ENCODE measurements at regions not wholly inside any gene's neighbourhood (a gene's known extent, or its start where the extent isn't known, plus 50 kb on each side); places are given as distances from the start of the nearest gene placed in this dataset.

GRCh38 chr2:157182834-157183396, 74.6 kb upstream of the GALNT5 start:
- TF ChIP-seq CTCF (IDR thresholded peaks at IDR 0.05; ENCODE audit: low read length) (no peak), EZH2 (IDR thresholded peaks at IDR 0.05; ENCODE audit: borderline replicate concordance, low read length) (no peak)

All from OCI-LY1 (cell line).